HG03095 (cell line): ENCODE measurements at regions not wholly inside any gene's neighbourhood (a gene's known extent, or its start where the extent isn't known, plus 50 kb on each side); places are given as distances from the start of the nearest gene placed in this dataset.

Experiments used
- ATAC-seq: cut with Tn5 transposase; IDR thresholded peaks from one replicate; pipeline ENCODE4 v1.9.1; 2021; ENCODE audit warnings: moderate library complexity; ENCODE audit not compliant: unreplicated experiment

- peak; percentile 78 for ATAC-seq
Measured at GRCh38 chr7:25031007-25031406, 51.0 kb upstream of the OSBPL3 start.
